GM19438 (cell line): ENCODE measurements at regions not wholly inside any gene's neighbourhood (a gene's known extent, or its start where the extent isn't known, plus 50 kb on each side); places are given as distances from the start of the nearest gene placed in this dataset.
"Not testable (repeated sequence)": the region's sequence is repeated elsewhere in the genome, so short reads cannot be mapped to it uniquely, and the experiment has no call there.

ENCODE experiments used
- ATAC-seq: cut with Tn5 transposase; IDR thresholded peaks from one replicate; pipeline ENCODE4 v1.9.1; 2021; ENCODE audit warnings: low read depth; ENCODE audit not compliant: unreplicated experiment

DNA sequence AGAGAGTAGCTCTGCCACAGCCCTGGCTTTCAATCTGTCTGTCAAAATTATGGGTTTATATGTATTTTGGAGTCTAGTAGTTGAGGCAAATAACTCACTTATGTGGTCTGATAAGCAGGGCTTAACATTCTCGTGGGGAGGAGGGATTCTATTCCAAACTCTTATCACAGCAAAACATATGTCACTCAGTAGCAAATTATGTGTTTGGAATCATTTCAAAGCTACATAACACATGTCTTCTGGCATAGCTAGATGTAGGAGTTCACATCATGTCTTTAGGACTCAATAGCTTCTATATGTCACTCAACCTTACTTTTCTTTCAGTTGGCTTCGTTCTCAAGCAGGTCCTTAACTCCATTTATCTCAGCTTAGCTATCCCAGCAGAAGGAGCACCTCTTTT, 144.5 kb upstream of the SEMA6A start:
- no peak for ATAC-seq

DNA sequence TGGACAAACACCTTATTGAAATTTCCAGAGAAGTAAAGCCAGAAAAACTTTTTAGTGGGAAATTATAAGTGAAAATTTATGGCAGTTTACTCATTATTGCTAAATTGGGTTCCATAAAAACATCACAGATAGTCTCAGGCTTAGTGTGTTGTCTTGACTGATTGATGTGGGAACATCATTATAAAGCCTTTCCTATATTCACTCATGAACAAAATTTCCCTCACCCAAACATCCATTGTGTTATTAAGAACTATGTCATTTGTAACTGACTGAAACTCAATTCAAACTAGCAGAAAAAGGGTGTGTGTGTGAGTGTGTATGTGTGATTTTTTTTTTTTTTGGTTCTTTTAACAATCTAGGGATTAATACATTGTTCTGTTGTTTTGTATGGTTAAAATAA, 143.7 kb upstream of the SEMA6A start:
- ATAC-seq = no peak

DNA sequence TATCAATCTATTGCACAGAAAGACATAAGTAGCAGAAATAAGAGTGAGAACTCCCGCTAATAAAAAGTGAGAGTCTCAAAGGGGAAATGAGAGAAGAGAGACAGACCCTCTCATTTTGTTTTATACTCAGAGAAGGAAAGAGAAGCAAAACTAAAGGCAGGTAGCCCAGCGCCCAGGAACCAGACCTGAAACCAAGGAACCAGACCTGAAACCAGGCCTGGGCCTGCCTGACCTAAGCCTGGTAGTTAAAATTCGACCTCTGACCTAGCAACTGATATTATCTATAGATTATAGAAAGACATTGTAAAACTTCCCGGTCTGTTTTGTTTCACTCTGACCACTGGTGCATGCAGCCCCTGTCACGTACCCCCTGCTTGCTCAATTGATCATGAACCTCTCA, 134.5 kb upstream of the SEMA6A start:
- no peak for ATAC-seq

DNA sequence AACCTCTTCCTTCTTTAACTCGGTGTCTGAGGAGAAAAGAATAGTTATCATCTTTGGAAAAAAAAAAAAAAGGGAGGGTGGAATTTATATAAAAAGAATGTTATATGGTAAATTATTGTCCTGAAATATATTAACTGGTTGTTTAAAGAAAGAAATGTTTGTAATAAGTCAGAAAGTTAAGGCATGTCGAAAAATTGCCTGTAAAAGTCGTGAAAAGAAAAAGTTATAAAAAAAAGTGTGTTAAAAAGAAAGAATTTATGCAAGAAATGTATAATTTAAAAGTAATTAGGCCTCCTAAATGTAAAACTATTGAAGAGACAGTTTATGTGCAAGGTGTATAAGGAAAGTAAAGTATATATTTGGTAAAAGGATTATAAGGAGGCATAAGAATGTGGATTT, 130.5 kb upstream of the SEMA6A start:
- not testable (repeated sequence) for ATAC-seq

DNA sequence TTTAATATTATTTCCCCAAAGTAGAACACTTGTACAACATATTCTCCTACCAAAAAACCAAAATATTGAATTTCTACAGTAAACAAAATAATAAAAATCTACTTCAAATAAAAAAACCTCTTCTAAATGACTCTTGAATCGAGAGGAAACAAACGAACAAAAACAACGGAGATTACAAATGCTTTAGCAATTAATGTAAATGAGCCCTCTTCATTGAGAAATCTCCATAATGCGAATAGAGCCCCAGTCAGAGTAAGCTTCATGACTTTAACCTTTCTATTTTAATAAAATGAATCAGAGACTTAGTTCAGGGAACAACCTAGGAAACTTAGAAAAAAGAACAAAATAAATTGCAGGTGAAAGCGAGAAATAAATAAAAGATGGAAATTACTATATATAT, 129.3 kb upstream of the SEMA6A start:
- no peak for ATAC-seq

DNA sequence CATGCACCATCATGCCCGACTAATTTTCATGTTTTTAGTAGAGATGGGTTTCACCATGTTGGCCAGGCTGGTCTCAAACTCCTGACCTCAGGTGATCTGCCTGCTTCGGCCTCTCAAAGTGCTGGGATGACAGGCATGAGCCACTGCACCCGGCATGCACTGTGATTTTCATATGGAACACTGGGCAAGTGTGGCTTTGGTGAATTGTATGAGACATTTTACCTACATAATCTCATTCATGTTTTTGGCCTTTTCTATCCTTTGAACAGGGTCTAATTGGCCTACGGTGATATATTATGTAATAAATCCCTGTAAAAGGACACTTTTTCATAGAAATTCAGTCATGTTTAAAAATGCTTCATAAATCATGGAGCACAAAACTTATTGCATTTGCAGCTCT, 128.7 kb upstream of the SEMA6A start:
- no peak for ATAC-seq

DNA sequence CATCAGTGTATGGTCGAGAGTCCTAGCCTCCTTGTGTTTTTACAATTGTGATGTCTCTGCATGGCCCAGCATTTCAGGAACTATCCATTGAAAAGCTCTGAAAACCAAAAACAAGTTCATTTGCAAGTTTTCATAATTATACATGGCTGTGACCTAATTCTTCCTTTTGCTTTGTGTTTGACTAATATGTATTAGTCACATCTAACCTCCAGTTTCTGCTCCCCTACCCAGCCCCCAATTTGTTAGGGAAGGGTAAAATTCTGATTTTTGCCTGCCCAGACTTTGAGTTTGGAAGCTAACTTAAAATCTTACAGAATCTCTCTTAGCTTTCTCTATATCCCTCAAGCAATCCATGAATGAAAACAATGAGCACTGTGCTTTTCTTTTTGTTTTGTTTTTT, 128.2 kb upstream of the SEMA6A start:
- no peak for ATAC-seq

DNA sequence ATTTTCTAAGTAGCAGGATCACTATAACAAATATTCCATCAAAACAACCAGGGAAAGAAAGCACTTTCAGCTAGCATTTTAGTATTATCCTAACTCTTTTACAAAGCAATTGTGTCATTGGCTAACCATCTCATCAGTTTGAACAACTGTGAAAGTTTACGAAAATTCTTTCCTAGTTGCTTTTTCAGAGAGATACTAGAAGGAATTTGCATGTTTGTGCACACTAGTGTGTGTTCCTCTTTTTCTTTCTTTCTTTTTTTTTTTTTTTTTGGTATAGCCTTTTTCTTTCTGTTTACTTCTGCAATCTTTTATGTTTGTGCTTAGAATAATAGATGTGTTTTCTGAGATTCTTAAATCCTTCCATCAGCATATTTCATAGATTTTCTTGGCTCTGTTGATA, 124.7 kb upstream of the SEMA6A start:
- no peak for ATAC-seq

DNA sequence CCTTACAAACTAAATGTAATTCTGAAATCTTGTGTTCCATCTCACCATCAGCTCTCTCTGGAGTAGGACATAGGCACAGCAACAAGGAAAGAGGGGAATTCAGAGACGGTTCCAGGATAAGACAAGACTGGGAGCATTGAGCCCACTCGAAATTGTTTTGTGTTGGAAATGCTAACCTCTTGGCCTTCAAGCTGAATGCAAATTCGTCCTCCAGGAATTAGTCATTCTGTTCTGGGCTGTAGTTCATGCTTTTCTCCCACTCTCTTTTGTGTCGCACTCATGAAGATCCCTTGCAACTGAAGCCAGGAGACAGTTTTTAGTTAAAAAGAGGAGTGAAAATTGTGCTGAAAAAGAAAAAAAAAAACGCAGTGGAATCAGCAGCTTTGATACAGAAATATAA, 121.7 kb upstream of the SEMA6A start:
- no peak for ATAC-seq

DNA sequence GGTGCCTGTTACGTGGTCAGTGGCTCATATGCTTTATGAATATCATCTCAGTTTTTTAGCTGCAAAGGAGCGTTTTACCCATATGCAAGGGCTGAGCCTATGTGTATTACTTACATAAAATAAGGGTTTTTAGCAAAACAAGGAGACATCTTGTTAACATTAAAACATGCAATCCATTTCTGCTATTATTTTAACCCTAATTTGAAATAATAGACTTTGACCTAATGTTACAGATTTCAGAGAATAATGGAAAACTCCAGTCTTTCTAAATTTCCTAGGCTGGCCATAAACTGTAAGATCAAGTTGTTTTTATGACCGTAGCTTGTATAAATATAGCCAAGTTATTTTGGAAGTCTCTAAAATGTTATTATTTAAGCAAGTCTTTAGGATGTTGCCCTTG, 121.1 kb upstream of the SEMA6A start:
- no peak for ATAC-seq

DNA sequence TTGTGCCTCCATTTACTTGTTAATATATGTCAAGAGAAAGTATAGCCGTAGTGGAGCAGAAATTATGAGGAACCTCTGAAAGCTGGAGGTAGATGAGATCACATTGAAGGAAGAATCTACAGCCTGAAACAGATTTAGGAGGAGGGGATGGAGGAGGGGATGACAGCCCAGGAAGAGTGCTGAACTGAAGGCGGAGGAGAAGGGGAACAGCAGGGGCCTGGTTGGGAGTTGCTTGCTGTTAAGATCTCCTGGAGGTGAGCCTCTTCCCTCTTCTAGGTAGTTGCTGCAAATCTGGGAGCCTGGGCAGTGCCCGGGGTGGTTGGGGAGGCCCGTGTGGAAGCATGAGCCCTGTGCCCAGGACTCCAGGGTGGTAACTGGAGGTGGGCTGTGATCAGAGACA, 111.8 kb upstream of the SEMA6A start:
- no peak for ATAC-seq

DNA sequence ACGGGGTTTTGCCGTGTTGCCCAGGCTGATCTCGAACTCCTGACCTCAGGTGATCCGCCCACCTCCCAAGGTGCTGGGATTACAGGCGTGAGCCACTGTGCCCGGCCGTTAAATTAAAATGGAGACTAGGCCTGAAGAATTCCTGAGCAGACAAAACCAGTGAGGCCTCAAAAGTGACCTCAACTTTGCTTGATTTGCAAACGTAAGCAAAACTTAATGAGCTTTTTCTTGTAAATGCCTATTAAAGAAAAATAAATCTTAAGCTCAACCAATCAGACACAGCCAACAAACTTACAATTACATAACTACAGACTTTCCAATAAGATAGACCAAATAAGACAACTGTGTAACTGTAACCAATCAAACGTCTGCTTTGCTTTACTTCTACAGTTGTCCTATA, 111.3 kb upstream of the SEMA6A start:
- ATAC-seq = no peak

DNA sequence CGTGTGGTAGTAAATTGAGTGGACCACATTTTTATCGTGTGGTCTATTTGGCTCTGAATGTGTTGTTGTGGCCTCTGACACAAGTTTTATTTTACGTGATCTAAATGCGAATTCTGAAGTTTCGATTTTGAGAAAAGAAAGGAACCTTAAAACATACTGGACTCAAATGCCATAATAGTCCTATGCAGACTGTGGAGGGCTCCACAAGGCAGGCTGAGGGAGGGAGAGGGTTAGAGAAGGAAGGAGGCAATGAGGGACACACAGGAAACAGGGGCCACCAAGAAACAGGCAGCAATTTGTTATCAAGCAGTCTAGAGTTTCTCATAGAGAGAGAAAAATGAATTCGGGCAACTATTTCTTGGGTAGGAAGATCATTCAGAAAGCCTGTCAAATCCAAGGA, 110.4 kb upstream of the SEMA6A start:
- no peak for ATAC-seq

DNA sequence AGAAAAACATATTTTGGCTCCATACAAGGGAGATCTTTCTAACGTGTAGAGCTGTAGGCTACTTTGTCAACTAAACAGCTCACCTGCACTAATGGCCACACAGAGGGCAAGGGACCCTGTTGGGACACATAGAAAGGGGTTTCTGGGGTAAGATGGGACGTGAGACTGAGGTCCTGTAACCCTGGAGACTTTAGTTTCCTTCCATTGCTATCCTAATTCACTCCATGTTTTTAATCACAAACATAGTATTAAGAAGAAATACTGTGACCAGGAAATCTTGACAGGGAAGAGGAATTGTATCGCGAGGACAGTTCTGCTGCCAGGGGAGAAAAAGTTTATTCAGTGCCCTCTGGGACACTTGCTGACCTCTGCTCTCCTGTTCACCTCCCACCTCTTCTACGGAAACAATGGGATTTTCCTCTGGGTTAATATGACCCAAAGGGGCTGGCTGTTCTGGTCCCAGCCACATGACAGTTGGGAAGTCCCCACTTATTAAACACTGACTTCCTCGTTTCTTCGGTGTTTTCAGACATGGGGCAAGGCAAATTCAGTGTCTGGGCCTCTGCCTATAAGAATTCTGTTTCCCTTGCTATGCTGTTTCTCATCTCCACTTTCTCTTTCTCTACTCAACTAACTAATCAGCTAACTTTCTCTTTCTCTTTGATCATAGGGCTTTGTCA, 106.9 kb upstream of the SEMA6A start:
- peak; percentile 91 for ATAC-seq

DNA sequence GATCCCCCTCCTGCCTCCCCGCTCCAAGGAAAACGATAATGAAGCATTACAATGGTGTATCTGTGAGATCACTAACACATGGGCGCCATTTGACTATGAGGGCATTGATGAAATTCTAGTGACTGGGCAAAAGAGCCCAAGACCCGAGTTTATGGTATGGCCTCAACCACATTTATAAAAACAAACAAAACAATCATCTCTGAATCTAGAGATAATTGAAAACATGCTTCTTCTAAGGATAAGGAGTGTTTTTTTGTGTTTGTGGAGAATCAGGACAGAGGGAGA, 100.9 kb upstream of the SEMA6A start:
- no peak for ATAC-seq

DNA sequence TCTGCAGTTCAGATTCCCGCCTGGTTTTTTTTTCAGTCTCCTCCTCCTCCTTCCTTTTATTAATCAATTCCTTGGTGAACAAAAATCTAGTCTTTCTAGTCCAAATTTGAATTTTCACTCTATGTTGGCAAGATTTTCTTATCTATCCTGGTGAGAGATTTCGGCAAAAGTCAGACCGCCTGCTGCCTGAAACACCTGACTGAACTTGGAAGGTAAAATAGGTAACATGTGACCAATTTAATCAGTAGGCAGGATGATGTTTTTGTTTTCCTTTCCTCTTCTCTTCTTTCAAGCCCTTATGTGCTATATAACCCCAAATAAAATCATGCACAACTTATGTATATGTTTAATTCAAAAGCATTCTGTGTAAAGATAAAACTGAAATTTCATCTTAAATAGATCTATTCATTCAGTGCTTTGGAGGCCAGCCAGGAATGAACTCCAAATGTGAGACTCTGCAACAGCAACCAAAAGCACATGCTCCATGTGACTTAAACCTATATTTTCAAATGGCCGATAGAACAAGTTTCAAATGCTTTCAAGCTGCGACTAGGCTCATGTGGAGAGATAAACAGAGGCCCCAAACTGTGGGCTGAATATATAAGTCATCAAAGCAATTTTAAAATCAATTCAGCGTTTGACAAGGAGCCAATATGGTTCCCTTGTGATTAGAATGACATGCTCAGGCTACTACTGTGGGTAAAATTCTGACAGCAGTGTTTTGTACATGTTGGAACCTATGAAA, 100.4 kb upstream of the SEMA6A start:
- no peak for ATAC-seq

DNA sequence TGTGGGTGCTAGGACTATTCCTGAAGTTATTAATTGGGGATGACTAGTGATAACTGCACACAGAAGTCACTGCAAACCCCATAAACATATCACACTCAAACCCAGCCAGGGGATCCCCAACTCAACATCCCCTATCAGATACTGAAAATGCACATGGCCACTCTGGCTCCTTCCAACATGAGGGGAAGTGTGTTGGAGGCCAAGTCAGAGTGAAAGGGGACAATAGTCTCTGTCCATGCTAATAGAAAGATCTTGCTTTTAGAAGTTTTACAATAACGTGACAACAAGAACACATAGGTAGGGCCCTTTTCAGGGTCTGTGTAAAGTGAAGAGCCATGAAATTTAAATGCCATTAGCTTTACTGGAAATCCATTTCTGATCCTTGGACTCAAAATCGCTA, 98.8 kb upstream of the SEMA6A start:
- ATAC-seq = no peak

DNA sequence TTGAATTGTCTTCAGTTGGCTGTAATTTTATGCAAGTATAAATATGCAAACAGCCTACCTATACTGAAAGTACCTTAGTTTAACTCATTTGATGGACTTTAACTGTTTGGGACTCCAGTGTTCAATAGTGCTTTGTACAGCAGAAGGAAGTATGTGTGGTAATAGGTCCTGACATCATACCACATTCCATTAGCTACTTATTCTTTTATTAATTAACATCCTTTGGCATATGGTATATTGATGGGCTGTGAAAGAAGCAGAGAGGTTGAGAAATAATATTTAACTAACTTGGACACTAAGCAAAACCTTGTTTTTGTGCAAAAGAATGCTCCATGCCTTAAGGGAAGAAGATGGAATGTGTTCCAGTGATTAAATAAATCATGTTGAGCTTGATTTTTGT, 97.6 kb upstream of the SEMA6A start:
- no peak for ATAC-seq

DNA sequence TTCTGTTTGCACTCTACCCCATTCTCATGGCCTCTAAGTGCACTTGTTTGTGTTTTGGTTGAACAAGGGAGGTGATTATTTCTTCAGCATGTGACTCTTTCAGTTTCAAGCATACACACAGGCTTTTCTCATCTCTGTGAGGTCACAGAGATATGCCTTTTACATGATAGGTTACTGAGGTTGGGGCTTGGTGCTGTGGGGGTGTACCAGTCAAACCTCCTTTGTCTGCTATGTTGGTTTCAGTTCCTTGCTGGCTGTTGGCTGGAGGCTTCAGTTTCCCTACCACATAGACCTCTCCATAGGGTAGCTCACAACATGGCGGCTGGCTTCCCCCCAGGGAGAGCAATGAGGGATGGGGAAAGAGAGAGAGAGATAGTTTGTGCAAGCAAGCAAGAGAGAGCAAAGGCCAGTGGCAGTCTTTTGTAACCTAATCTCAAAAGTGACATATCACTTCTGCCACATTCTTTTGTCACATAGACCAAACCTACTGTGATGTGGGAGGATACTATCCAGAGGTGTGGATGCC, 96.7 kb upstream of the SEMA6A start:
- peak; percentile 99 for ATAC-seq

DNA sequence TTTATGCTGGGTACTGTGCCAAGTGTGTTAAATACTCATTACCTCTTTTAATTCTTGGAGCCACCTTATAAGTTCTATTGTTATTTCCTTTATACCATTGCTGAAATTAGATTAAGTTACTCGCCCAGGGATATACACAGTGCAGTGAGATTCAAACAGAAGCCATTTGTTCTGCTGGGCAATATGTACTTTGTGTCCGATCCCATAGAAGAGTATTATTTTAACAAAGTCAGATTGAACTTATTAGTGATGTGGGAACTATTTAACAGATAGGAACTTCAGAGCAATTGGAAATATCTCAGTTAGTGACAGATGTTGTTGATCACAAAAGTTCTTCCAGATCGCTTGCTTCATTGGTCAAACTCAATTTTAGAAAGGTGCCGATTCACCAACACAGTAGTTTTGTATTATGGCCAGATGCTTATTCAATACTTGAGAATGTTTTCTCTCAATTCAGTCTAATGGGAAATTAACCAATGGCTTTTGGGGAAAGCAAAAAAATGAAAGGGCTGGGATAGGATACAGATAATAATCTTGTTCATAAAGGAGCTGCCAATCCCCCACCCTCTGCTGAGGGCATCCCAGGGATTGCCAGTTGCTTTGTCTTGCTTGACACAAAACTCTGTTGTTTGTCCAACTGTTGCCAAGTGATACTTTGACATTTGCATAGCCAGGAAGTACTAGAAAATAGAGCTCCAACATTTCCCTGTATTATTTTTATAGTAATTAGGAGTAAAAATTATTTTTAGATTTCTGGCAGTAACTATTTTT, 94.8 kb upstream of the SEMA6A start:
- ATAC-seq = no peak

DNA sequence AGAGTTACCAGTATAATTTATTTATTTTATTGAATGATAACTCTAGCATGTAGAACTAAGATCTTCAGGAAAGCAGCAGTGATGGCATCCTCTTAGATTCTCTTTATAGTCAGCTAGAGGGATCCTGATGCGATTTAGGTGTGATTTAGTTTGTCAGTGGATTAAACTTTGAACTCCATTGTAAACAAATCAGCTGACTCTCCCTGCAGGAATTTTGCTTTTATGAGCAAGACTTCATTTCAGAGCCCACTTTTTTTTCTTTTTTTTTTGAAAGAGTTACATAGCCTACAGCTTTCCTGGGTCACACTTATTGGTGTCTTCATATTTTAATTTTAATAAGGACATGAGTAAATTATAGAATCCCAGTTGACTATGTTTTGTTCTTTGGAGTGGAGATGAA, 93.8 kb upstream of the SEMA6A start:
- ATAC-seq = no peak

DNA sequence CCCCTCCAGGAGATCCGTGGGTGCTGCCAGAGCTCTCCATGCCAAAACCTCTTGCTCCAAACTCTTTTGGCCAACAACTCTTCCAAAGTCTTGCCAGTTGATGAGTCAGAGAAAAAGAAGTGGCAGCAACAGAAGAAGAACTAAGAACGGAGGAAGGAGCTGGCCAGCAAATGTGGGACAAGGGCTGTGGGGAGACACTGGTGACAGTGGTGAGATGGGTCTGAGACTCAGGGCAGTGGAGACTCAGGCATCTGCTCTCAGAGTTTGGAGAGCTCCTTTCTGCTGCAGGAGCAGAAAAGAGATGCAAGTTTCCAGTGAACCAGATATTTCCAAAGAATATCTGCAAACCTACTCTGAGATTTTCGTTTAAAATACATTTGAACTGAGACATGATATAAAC, 92.3 kb upstream of the SEMA6A start:
- no peak for ATAC-seq
